ENCODE measurements at regions not wholly inside any gene's neighbourhood (a gene's known extent, or its start where the extent isn't known, plus 50 kb on each side); places are given as distances from the start of the nearest gene placed in this dataset.

DNA sequence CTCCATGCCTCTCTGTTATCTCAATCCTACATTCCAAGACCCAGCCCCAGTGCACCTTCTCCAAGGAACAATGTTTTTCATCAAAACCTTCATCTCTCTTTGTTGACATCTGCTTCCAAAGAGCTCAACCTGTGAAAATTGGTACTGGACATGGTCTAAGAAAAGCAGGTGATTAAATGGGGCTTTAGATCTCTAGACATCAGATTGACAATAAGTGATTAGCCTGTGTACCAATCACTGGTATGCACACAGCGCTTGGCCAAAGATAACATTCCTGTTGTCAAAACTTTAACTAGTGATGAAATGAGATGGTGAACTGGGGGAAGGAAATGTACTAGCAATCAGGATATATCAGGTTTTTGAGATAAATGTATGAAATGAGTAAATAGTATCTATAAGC, 183.3 kb downstream of the TDRD15 start:
- ChIA-PET POLR2A (no interaction called here), CTCF (no interaction called here)
- DNase-seq (ENCODE audit: low read depth, low spot score): no peak
- TF ChIP-seq, protein P1, sequence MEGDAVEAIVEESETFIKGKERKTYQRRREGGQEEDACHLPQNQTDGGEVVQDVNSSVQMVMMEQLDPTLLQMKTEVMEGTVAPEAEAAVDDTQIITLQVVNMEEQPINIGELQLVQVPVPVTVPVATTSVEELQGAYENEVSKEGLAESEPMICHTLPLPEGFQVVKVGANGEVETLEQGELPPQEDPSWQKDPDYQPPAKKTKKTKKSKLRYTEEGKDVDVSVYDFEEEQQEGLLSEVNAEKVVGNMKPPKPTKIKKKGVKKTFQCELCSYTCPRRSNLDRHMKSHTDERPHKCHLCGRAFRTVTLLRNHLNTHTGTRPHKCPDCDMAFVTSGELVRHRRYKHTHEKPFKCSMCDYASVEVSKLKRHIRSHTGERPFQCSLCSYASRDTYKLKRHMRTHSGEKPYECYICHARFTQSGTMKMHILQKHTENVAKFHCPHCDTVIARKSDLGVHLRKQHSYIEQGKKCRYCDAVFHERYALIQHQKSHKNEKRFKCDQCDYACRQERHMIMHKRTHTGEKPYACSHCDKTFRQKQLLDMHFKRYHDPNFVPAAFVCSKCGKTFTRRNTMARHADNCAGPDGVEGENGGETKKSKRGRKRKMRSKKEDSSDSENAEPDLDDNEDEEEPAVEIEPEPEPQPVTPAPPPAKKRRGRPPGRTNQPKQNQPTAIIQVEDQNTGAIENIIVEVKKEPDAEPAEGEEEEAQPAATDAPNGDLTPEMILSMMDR (IDR thresholded peaks at IDR 0.05; ENCODE audit: insufficient read depth, low read length, missing control alignments): no peak
- no peak overlapping the region for H3K4me3 ChIP-seq (ENCODE audit: low read depth, low read length)

DNA sequence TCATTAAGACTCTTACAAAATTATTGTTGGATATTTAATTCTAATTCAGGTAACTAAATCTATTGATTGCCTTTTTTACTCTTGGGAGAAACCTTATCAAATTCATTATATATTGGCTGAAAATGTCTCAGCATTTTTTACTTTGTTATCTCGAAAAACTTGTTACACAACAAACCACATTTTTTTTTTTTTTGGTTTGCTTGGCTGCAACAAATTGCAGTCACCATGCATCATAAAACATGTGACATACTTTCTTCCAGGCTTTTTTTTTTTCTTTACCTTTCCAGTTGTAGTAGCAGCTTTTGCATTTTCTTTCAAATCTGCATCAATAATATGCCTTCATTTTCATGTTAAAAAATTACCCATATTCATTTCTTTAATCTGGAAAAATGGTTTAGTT, 186.7 kb downstream of the TDRD15 start:
- ChIA-PET POLR2A (no interaction called here), CTCF (interaction anchor here (1.0 kb wide), 1 partner anchor 649 kb away, joined by 3 read pairs; no protein-coding TSS in a partner anchor)
- TF ChIP-seq, protein P1 (IDR thresholded peaks at IDR 0.05; ENCODE audit: insufficient read depth, low read length, missing control alignments): no peak
- DNase-seq (ENCODE audit: low read depth, low spot score): no peak
- H3K4me3 ChIP-seq (ENCODE audit: low read depth, low read length): no peak overlapping the region

DNA sequence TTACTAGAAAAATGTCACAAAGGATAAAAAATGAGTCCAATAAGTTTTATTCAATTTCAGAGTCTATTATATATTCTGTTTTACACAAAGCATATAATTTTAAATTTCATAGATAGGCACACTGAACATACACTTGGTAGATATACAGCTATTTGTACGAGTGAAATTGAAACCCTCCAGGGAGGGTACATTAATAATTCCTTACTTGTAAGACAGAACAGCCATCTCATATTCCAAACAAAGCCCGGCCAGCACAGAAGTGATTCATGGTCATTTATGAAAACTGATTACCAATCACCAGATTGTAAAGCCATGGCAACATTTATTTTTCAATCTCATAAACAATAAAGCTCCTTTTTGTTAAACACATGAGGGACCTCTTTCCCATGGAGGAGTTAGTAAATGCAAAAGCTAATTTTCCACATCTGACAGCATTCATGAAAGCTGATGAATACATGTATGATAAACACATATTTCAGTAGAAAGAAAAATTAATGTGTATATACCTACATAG, 190.6 kb downstream of the TDRD15 start:
- TF ChIP-seq, protein P1 (IDR thresholded peaks at IDR 0.05; ENCODE audit: insufficient read depth, low read length, missing control alignments): no peak
- ChIA-PET POLR2A (no interaction called here), CTCF (no interaction called here)

DNA sequence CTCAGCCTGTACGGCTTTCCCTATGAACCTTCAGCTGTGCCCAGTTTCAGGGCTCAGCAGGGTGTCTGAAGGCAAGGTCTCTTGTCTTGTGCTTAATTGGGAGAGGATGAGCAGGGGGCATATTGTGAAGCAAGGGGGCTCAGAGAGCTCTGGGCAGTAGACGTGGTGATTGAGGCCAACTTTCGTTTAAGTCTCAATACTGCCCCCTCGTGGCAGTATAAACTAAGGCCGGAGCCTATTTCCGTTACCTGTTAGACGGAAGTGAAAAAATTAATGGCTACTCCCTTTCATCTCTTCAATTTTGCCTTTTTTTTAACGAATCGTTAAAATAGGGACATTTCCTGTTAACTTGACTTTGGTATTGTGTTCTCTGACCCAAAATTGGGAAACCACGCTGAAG, 193.4 kb downstream of the TDRD15 start:
- TF ChIP-seq, protein P1 (IDR thresholded peaks at IDR 0.05; ENCODE audit: insufficient read depth, low read length, missing control alignments): no peak
- DNase-seq (ENCODE audit: low read depth, low spot score): no peak
- ChIA-PET CTCF (no interaction called here), POLR2A (no interaction called here)
- no peak overlapping the region for H3K4me3 ChIP-seq (ENCODE audit: low read depth, low read length)

More for the DNA sequence above, 190.6 kb downstream of the TDRD15 start:
- H3K4me3 ChIP-seq (ENCODE audit: low read depth, low read length): no peak overlapping the region
- no peak for DNase-seq (ENCODE audit: low read depth, low spot score)

DNA sequence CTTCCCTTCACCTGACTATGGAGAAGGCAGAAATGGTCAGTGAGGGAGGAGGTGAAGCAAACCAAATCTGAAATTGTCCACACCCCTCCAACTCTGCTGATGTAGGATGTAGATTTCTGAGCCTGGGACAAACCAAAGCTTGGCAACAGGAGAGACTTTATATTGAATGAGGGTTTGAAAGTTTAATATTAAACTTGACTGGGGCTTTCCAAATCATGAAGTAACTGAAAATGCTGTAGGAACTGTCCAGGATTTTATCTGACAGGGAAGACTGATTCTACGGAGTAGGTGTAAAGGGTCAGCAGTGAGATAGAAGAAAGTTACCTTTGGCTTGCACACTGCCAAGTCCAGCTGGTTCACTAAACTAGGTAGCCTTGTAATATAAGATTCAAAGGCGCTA, 194.5 kb downstream of the TDRD15 start:
- no peak overlapping the region for H3K4me3 ChIP-seq (ENCODE audit: low read depth, low read length)
- CTCF ChIA-PET: no interaction called here
- POLR2A ChIA-PET: no interaction called here
- TF ChIP-seq, protein P1 (IDR thresholded peaks at IDR 0.05; ENCODE audit: insufficient read depth, low read length, missing control alignments): no peak
- DNase-seq (ENCODE audit: low read depth, low spot score): no peak

DNA sequence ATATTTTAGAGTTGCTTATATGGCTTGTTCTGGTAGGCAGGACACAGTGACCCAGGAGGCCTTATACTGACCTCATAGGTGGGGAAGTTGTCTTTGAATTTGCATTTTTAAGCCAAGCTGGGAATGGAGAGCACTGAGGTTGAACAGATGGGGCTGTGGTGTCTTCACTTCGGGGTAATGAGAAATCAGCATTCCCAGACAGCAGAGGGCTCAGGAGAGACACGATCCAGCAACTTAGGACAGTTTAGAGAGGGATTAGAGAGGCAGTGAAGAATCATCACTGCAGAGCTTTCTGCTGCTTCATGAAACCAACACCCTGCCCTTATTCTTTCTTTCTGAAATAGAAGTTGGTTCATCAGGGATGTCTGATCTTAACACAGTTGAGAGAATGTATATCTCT, 202.4 kb downstream of the TDRD15 start:
- no peak overlapping the region for H3K4me3 ChIP-seq (ENCODE audit: low read depth, low read length)
- DNase-seq (ENCODE audit: low read depth, low spot score): no peak
- ChIA-PET CTCF (no interaction called here), POLR2A (no interaction called here)
- TF ChIP-seq, protein P1 (IDR thresholded peaks at IDR 0.05; ENCODE audit: insufficient read depth, low read length, missing control alignments): no peak

All from AG04449 (cell line).